IgD-negative memory B cell (primary cell): ENCODE measurements at regions not wholly inside any gene's neighbourhood (a gene's known extent, or its start where the extent isn't known, plus 50 kb on each side); places are given as distances from the start of the nearest gene placed in this dataset.

Source experiments
- H3K27ac Mint-ChIP-seq, 3 donors: one replicate each; pipeline ENCODE4 v1.8.0; 2020 to 2022; ENCODE audit warnings: mild to moderate bottlenecking in 3 of 3, mixed read lengths in 3 of 3, moderate library complexity in 1 of 3
- H3K27me3 Mint-ChIP-seq: one replicate; pipeline ENCODE4 v1.8.0; 2021; ENCODE audit warnings: mixed read lengths
- H3K36me3 Mint-ChIP-seq: one replicate; pipeline ENCODE4 v1.8.0; 2020; ENCODE audit warnings: mild to moderate bottlenecking, mixed read lengths
- H3K4me1 Mint-ChIP-seq, 3 donors: one replicate each; pipeline ENCODE4 v1.8.0; 2020 to 2022; ENCODE audit warnings: mixed read lengths in 3 of 3, mild to moderate bottlenecking in 1 of 3
- H3K4me3 Mint-ChIP-seq, 4 donors: one replicate each; pipeline ENCODE4 v1.8.0; 2020 to 2022; ENCODE audit warnings: mild to moderate bottlenecking in 4 of 4, mixed read lengths in 4 of 4, moderate library complexity in 3 of 4
- H3K9me3 Mint-ChIP-seq, 3 donors: one replicate each; pipeline ENCODE4 v1.8.0; 2020 to 2021; ENCODE audit warnings: mixed read lengths in 3 of 3, mild to moderate bottlenecking in 1 of 3

DNA sequence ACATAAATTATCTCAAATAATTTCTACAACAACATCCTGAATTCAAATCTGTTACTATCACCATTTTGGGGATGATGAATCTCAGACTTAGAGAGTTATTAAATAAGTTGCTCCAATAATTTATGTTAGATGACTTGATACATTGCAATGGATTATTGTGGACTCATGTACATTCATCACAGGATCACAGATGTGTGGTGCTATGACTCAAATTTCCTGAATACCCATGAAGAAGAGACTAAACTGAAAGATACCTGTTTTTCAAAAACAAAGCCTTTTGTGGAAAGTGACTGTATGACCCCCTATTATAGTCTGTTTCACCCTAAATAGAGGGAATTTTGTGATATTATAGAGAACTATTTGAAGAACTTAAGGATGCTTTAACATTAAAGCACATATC lies 315.0 kb downstream of the PLA2G4A start:
- Mint-ChIP-seq H3K4me3 (no peak overlapping the region), H3K27me3 (no peaks in the 10 kb centered on the region), H3K27ac (no peak overlapping the region), H3K9me3 (peaks cover 5 to 19% (median 10%) of the 10 kb centered on the region in 3 donors), H3K4me1 (no peaks in the 10 kb centered on the region), H3K36me3 (no peaks in the 10 kb centered on the region)

GRCh38 chr1:187146388-187146787 lies 317.6 kb downstream of the PLA2G4A start:
- Mint-ChIP-seq H3K4me3 (no peak overlapping the region), H3K4me1 (no peaks in the 10 kb centered on the region), H3K9me3 (peaks cover 0 to 10% (median 5%) of the 10 kb centered on the region in 3 donors)

GRCh38 chr1:187151555-187151954 lies 322.8 kb downstream of the PLA2G4A start:
- H3K27ac Mint-ChIP-seq = no peak overlapping the region
- H3K4me1 Mint-ChIP-seq = no peaks in the 10 kb centered on the region
- peaks cover 0 to 23% (median 13%) of the 10 kb centered on the region in 3 donors for H3K9me3 Mint-ChIP-seq
- H3K4me3 Mint-ChIP-seq = peak overlapping the region in 1 of 4 donors; percentile 4
- H3K36me3 Mint-ChIP-seq = peaks cover 4% of the 10 kb centered on the region
- H3K27me3 Mint-ChIP-seq = no peaks in the 10 kb centered on the region

More at GRCh38 chr1:187146388-187146787, 317.6 kb downstream of the PLA2G4A start:
- no peaks in the 10 kb centered on the region for H3K36me3 Mint-ChIP-seq
- no peaks in the 10 kb centered on the region for H3K27me3 Mint-ChIP-seq
- no peak overlapping the region for H3K27ac Mint-ChIP-seq

DNA sequence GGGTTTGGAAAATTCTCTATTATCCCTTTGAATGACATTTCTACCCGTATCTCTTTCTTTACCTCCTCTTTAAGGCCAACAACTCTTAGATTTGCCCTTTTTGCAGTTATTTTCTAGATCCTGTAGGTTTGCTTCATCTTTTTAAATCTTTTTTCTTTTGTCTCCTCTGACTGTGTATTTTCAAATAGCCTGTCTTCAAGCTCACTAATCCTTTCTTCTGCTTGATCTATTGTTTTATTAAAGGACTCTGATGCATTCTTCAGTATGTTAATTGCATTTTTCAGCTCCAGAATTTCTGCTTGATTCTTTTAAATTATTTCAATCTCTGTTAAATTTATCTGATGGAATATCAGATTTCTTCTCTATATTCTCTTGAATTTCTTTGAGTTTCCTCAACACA lies 324.3 kb downstream of the PLA2G4A start:
- Mint-ChIP-seq H3K4me1 (no peaks in the 10 kb centered on the region), H3K9me3 (peaks cover 0 to 18% (median 17%) of the 10 kb centered on the region in 3 donors), H3K27ac (no peak overlapping the region), H3K36me3 (peaks cover 4% of the 10 kb centered on the region), H3K27me3 (no peaks in the 10 kb centered on the region), H3K4me3 (no peak overlapping the region)

DNA sequence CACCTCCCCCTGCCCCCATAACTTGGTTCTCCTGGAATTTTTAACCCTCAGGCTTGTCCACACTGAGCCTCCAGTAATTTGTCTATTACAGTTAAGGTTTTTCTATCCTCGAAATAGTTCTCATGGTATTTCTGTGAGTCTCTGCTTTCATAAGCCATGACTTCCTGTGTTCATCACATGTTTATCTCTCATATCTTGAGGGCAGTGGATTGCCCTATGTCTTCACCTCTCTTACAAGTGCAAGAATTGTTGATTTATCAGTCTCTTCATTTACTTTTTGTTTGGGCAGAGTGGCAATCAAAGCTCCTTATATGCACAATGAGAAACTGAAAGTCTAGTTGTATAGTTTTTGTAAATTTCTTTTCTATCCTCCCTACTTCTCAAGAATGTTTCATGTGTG lies 328.4 kb downstream of the PLA2G4A start:
- Mint-ChIP-seq H3K27ac (no peak overlapping the region), H3K4me1 (no peaks in the 10 kb centered on the region), H3K9me3 (peaks cover 0 to 14% (median 13%) of the 10 kb centered on the region in 3 donors), H3K4me3 (peak overlapping the region in 1 of 4 donors; percentile 27), H3K27me3 (no peaks in the 10 kb centered on the region), H3K36me3 (peaks cover 4% of the 10 kb centered on the region)

- Mint-ChIP-seq H3K27ac (no peak overlapping the region), H3K4me3 (no peak overlapping the region)
Observed at GRCh38 chr1:187157552-187157951, 328.8 kb downstream of the PLA2G4A start.

DNA sequence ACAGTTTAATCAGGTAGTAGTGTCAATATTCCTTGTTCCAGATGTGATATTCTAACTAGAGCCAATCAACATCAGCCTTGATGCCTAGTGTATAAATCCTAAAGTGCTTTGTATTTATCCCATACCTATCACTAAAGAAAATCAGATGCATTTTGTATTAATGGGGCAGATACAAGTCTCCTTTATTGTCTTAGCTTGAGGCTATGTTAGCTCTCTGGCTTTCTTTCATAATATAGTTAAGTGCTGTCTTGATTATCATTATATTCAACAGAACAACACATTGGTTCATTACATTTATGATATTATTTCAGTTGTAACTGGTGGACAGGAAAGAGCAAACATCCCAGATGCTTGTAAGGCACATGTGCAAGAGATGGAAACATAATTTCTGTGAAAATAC lies 338.8 kb downstream of the PLA2G4A start:
- H3K36me3 Mint-ChIP-seq = peaks cover 3% of the 10 kb centered on the region
- H3K4me1 Mint-ChIP-seq = no peaks in the 10 kb centered on the region
- no peak overlapping the region for H3K27ac Mint-ChIP-seq
- no peak overlapping the region for H3K4me3 Mint-ChIP-seq
- no peaks in the 10 kb centered on the region for H3K27me3 Mint-ChIP-seq
- H3K9me3 Mint-ChIP-seq = peaks cover 1 to 12% (median 6%) of the 10 kb centered on the region in 3 donors

More at GRCh38 chr1:187157552-187157951, 328.8 kb downstream of the PLA2G4A start:
- H3K4me1 Mint-ChIP-seq = no peaks in the 10 kb centered on the region
- peaks cover 4% of the 10 kb centered on the region for H3K36me3 Mint-ChIP-seq
- H3K27me3 Mint-ChIP-seq = no peaks in the 10 kb centered on the region
- peaks cover 0 to 13% (median 12%) of the 10 kb centered on the region in 3 donors for H3K9me3 Mint-ChIP-seq

- no peaks in the 10 kb centered on the region for H3K36me3 Mint-ChIP-seq
- H3K9me3 Mint-ChIP-seq = peaks cover 1 to 12% (median 6%) of the 10 kb centered on the region in 3 donors
- H3K27ac Mint-ChIP-seq = no peak overlapping the region
- H3K4me3 Mint-ChIP-seq = no peak overlapping the region
- no peaks in the 10 kb centered on the region for H3K4me1 Mint-ChIP-seq
- H3K27me3 Mint-ChIP-seq = no peaks in the 10 kb centered on the region
Observed at GRCh38 chr1:187168297-187168696, 339.5 kb downstream of the PLA2G4A start.

DNA sequence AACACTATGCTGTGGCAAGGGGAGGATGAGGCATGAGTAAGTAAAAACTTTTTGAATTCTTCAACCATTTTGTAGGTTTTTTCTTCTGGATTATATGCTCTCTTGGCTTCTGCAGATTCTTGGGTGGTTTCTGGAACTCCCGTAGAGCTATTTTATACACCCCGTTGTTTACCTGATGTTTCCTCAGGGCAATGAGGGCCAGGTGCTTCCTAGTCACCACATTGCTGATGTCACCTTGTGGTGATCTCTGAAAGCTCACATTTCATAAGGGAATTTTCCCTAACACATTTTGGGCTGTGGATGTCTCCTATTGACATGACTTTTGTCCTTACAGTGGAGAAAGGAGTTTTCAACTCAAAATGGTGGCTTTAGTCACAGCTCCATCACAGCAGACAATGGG lies 356.6 kb downstream of the PLA2G4A start:
- H3K27ac Mint-ChIP-seq = no peak overlapping the region
- peaks cover 0 to 1% (median 0%) of the 10 kb centered on the region in 3 donors for H3K4me1 Mint-ChIP-seq
- no peaks in the 10 kb centered on the region for H3K36me3 Mint-ChIP-seq
- H3K27me3 Mint-ChIP-seq = no peaks in the 10 kb centered on the region
- no peak overlapping the region for H3K4me3 Mint-ChIP-seq
- H3K9me3 Mint-ChIP-seq = peaks cover 3 to 15% (median 6%) of the 10 kb centered on the region in 3 donors

DNA sequence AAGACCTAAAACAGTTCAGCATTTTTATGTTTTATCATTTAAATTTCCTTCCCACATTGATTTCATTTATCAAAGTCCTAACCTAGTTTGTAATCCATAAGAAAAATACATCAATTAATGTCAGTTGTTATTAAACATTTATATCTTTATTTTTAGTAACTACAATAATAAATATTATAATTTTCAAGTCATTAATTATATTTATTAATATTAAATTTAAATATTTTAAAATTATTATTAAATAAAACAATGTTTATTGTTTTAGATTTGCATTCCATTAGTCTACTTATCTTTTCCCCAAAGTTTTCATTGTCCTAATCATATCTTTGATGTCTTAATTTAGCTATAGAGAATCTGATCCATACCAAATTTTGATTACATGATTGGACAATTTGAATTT lies 368.9 kb downstream of the PLA2G4A start:
- Mint-ChIP-seq H3K27me3 (no peaks in the 10 kb centered on the region), H3K27ac (no peak overlapping the region), H3K36me3 (peaks cover 3% of the 10 kb centered on the region), H3K4me3 (no peak overlapping the region), H3K9me3 (peaks cover 2 to 13% (median 4%) of the 10 kb centered on the region in 3 donors), H3K4me1 (no peaks in the 10 kb centered on the region)

DNA sequence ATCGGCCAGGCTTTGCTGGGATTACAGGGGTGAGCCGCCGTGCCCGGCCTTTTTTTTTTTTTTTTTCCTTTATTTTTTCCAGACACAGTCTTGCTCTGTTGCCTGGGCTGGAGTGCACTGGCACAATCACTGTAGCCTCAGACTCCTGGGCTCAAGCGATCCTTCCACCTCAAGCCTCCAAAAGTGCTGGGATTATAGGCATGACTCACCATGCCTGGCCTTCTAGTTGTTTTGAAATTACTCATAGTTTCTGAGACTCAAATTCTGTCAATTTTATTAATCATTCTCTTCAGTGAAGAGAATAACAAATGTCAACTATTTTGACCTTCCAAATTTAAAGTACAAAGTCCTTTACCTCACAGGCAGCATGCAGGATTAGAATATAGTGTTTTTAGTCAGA lies 374.5 kb downstream of the PLA2G4A start:
- no peak overlapping the region for H3K27ac Mint-ChIP-seq
- H3K36me3 Mint-ChIP-seq = no peaks in the 10 kb centered on the region
- no peak overlapping the region for H3K4me3 Mint-ChIP-seq
- no peaks in the 10 kb centered on the region for H3K27me3 Mint-ChIP-seq
- no peaks in the 10 kb centered on the region for H3K4me1 Mint-ChIP-seq
- peaks cover 0 to 5% (median 3%) of the 10 kb centered on the region in 3 donors for H3K9me3 Mint-ChIP-seq

DNA sequence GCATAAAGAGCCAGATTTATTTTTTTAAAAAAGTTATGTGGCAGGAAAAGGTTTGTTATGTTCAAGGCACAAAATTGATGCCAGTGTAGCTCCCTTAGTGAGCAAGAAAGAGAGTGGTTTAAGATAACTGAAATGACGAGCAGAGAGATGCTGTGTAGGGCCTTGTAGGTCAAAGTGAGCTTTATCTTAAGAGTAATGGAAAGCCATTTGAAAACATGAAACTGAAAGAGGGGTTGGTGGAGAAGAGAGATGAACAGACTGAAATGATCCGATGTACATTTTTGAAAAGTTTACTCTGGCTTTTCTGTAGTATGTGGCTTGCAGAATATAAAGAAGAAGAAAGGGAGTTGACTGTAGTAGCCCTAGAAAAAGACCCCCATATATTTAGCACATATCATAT lies 383.6 kb downstream of the PLA2G4A start:
- no peaks in the 10 kb centered on the region for H3K36me3 Mint-ChIP-seq
- peaks cover 1 to 10% (median 2%) of the 10 kb centered on the region in 3 donors for H3K9me3 Mint-ChIP-seq
- no peak overlapping the region for H3K4me3 Mint-ChIP-seq
- H3K27me3 Mint-ChIP-seq = no peaks in the 10 kb centered on the region
- no peaks in the 10 kb centered on the region for H3K4me1 Mint-ChIP-seq
- H3K27ac Mint-ChIP-seq = no peak overlapping the region

DNA sequence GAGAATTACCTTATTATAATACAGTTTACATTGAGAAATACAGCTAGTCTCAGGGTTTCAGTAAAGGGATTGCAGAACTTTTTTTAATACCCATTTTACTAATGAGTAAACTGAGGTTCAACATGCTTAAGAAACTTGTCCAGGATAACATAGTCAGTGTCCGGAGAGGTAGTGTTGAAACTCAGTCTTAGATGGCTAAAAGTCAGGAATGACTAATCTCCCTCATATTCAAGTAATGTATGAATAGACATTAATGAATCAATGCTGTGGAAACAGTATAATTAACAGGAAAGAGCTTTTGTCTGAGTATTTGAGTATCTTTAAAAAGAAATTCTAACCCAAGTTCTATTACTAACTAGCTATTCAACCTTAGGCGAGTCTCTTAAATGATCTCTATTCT lies 397.6 kb downstream of the PLA2G4A start:
- H3K27ac Mint-ChIP-seq = no peak overlapping the region
- H3K4me3 Mint-ChIP-seq = no peak overlapping the region
- no peaks in the 10 kb centered on the region for H3K36me3 Mint-ChIP-seq
- H3K4me1 Mint-ChIP-seq = no peaks in the 10 kb centered on the region
- H3K9me3 Mint-ChIP-seq = peaks cover 0 to 3% (median 1%) of the 10 kb centered on the region in 3 donors
- H3K27me3 Mint-ChIP-seq = no peaks in the 10 kb centered on the region

- Mint-ChIP-seq H3K9me3 (peaks cover 1 to 4% (median 3%) of the 10 kb centered on the region in 3 donors), H3K27ac (no peak overlapping the region)
Observed at GRCh38 chr1:187228790-187229189, 400.0 kb downstream of the PLA2G4A start.

GRCh38 chr1:187229496-187229895 lies 400.7 kb downstream of the PLA2G4A start:
- H3K36me3 Mint-ChIP-seq = no peaks in the 10 kb centered on the region
- no peaks in the 10 kb centered on the region for H3K27me3 Mint-ChIP-seq
- no peak overlapping the region for H3K27ac Mint-ChIP-seq
- H3K4me3 Mint-ChIP-seq = no peak overlapping the region
- peaks cover 1 to 4% (median 3%) of the 10 kb centered on the region in 3 donors for H3K9me3 Mint-ChIP-seq
- H3K4me1 Mint-ChIP-seq = peaks cover 0 to 2% (median 0%) of the 10 kb centered on the region in 3 donors

More at GRCh38 chr1:187228790-187229189, 400.0 kb downstream of the PLA2G4A start:
- no peak overlapping the region for H3K4me3 Mint-ChIP-seq
- no peaks in the 10 kb centered on the region for H3K27me3 Mint-ChIP-seq
- no peaks in the 10 kb centered on the region for H3K36me3 Mint-ChIP-seq
- H3K4me1 Mint-ChIP-seq = peaks cover 0 to 2% (median 0%) of the 10 kb centered on the region in 3 donors

DNA sequence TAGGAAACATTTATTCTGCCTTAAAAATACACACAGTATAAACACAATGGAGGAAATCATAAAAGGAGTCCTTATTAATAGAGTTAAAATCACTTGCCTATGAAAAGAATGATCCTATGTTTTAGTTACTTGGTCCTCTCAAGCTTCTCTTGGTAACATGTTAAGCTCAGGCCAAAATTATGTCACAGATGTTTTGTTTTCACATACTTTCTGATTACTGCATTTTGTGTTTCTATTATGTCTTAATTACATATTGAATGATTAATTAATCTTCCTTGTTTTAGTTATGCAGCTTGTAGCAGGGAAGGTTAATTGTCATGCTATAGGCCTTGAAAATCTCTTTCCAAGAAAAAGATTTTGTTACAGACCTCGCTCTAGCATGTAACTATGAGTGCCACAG lies 406.0 kb downstream of the PLA2G4A start:
- H3K4me1 Mint-ChIP-seq = peaks cover 0 to 2% (median 0%) of the 10 kb centered on the region in 3 donors

More for the DNA sequence above, 406.0 kb downstream of the PLA2G4A start:
- Mint-ChIP-seq H3K36me3 (no peaks in the 10 kb centered on the region), H3K27me3 (no peaks in the 10 kb centered on the region), H3K4me3 (no peak overlapping the region), H3K9me3 (peaks cover 0 to 4% (median 1%) of the 10 kb centered on the region in 3 donors), H3K27ac (no peak overlapping the region)
